ENCODE measurements at regions not wholly inside any gene's neighbourhood (a gene's known extent, or its start where the extent isn't known, plus 50 kb on each side); places are given as distances from the start of the nearest gene placed in this dataset.
"Not testable (repeated sequence)": the region's sequence is repeated elsewhere in the genome, so short reads cannot be mapped to it uniquely, and the experiment has no call there.

GRCh38 chr16:21370791-21371190 lies 92.7 kb upstream of the CRYM start:
- H3K4me1 ChIP-seq; H3K36me3 ChIP-seq; H3K9me3 ChIP-seq; H3K27ac ChIP-seq; DNase-seq (ENCODE audit: low spot score); H3K4me3 ChIP-seq; H3K27me3 ChIP-seq: not testable (repeated sequence)

GRCh38 chr16:21368973-21369942 lies 91.2 kb upstream of the CRYM start:
- H3K27ac ChIP-seq; H3K9me3 ChIP-seq; H3K27me3 ChIP-seq; H3K36me3 ChIP-seq; DNase-seq (ENCODE audit: low spot score); H3K4me3 ChIP-seq; H3K4me1 ChIP-seq: not testable (repeated sequence)

- not testable (repeated sequence) for H3K4me3 ChIP-seq; DNase-seq (ENCODE audit: low spot score); H3K36me3 ChIP-seq; H3K9me3 ChIP-seq; H3K27me3 ChIP-seq; H3K27ac ChIP-seq; H3K4me1 ChIP-seq
Observed at GRCh38 chr16:21367733-21368421, 89.8 kb upstream of the CRYM start.

- H3K9me3 ChIP-seq; H3K4me1 ChIP-seq; H3K27ac ChIP-seq; H3K4me3 ChIP-seq; DNase-seq (ENCODE audit: low spot score); H3K36me3 ChIP-seq; H3K27me3 ChIP-seq: not testable (repeated sequence)
Observed at GRCh38 chr16:21366998-21367397, 88.9 kb upstream of the CRYM start.

- not testable (repeated sequence) for H3K4me1 ChIP-seq; H3K27me3 ChIP-seq; H3K36me3 ChIP-seq; H3K27ac ChIP-seq; DNase-seq (ENCODE audit: low spot score); H3K9me3 ChIP-seq; H3K4me3 ChIP-seq
Observed at GRCh38 chr16:21365541-21365940, 87.5 kb upstream of the CRYM start.

GRCh38 chr16:21363550-21364223 lies 85.6 kb upstream of the CRYM start:
- H3K4me3 ChIP-seq; H3K4me1 ChIP-seq; H3K27ac ChIP-seq; H3K27me3 ChIP-seq; H3K36me3 ChIP-seq; DNase-seq (ENCODE audit: low spot score); H3K9me3 ChIP-seq: not testable (repeated sequence)

- H3K27me3 ChIP-seq; H3K27ac ChIP-seq; DNase-seq (ENCODE audit: low spot score); H3K4me1 ChIP-seq; H3K36me3 ChIP-seq; H3K9me3 ChIP-seq; H3K4me3 ChIP-seq: not testable (repeated sequence)
Observed at GRCh38 chr16:21361612-21362227, 83.6 kb upstream of the CRYM start.

GRCh38 chr16:21361045-21361444 lies 83.0 kb upstream of the CRYM start:
- H3K9me3 ChIP-seq; H3K4me1 ChIP-seq; H3K27ac ChIP-seq; DNase-seq (ENCODE audit: low spot score); H3K27me3 ChIP-seq; H3K36me3 ChIP-seq; H3K4me3 ChIP-seq: not testable (repeated sequence)

GRCh38 chr16:21359513-21359912 lies 81.4 kb upstream of the CRYM start:
- not testable (repeated sequence) for H3K27ac ChIP-seq; H3K9me3 ChIP-seq; H3K4me3 ChIP-seq; H3K36me3 ChIP-seq; H3K4me1 ChIP-seq; H3K27me3 ChIP-seq; DNase-seq (ENCODE audit: low spot score)

GRCh38 chr16:21358261-21358795 lies 80.2 kb upstream of the CRYM start:
- not testable (repeated sequence) for H3K27me3 ChIP-seq; H3K36me3 ChIP-seq; H3K27ac ChIP-seq; DNase-seq (ENCODE audit: low spot score); H3K4me3 ChIP-seq; H3K9me3 ChIP-seq; H3K4me1 ChIP-seq

GRCh38 chr16:21356308-21356707 lies 78.2 kb upstream of the CRYM start:
- H3K9me3 ChIP-seq; DNase-seq (ENCODE audit: low spot score); H3K27ac ChIP-seq; H3K4me3 ChIP-seq; H3K4me1 ChIP-seq; H3K36me3 ChIP-seq; H3K27me3 ChIP-seq: not testable (repeated sequence)

GRCh38 chr16:21351433-21351832 lies 73.3 kb upstream of the CRYM start:
- H3K4me3 ChIP-seq; H3K27me3 ChIP-seq; H3K9me3 ChIP-seq; H3K36me3 ChIP-seq; H3K27ac ChIP-seq; H3K4me1 ChIP-seq; DNase-seq (ENCODE audit: low spot score): not testable (repeated sequence)

GRCh38 chr16:21350851-21351250 lies 72.8 kb upstream of the CRYM start:
- not testable (repeated sequence) for DNase-seq (ENCODE audit: low spot score); H3K36me3 ChIP-seq; H3K9me3 ChIP-seq; H3K27me3 ChIP-seq; H3K27ac ChIP-seq; H3K4me1 ChIP-seq; H3K4me3 ChIP-seq

- H3K36me3 ChIP-seq; DNase-seq (ENCODE audit: low spot score); H3K27ac ChIP-seq; H3K9me3 ChIP-seq; H3K27me3 ChIP-seq; H3K4me1 ChIP-seq; H3K4me3 ChIP-seq: not testable (repeated sequence)
Observed at GRCh38 chr16:21349336-21349735, 71.2 kb upstream of the CRYM start.
